HK-2 (cell line): ENCODE measurements at regions not wholly inside any gene's neighbourhood (a gene's known extent, or its start where the extent isn't known, plus 50 kb on each side); places are given as distances from the start of the nearest gene placed in this dataset.

Experiments used
- DNase-seq: peaks from one replicate; pipeline ENCODE4 v3.0.0-alpha.2; 2018; ENCODE audit not compliant: unreplicated experiment

- no peak for DNase-seq
Observed at GRCh38 chr13:83601539-83601938, 280.7 kb downstream of the SLITRK1 start.

- DNase-seq, result no peak
Observed at GRCh38 chr13:83592095-83592494, 290.2 kb downstream of the SLITRK1 start.

GRCh38 chr13:83589814-83590213 is 292.5 kb downstream of the SLITRK1 start:
- DNase-seq, result no peak

- no peak for DNase-seq
Observed at GRCh38 chr13:83577183-83577582, 305.1 kb downstream of the SLITRK1 start.

- no peak for DNase-seq
Observed at GRCh38 chr13:83568019-83568418, 314.3 kb downstream of the SLITRK1 start.

GRCh38 chr13:83563499-83563898 is 318.8 kb downstream of the SLITRK1 start:
- no peak for DNase-seq

- DNase-seq, result no peak
Observed at GRCh38 chr13:83557845-83558244, 324.4 kb downstream of the SLITRK1 start.

GRCh38 chr13:83549671-83550070 is 332.6 kb downstream of the SLITRK1 start:
- DNase-seq, result no peak

- no peak for DNase-seq
Observed at GRCh38 chr13:83547043-83547442, 335.2 kb downstream of the SLITRK1 start.

GRCh38 chr13:83546476-83546875 is 335.8 kb downstream of the SLITRK1 start:
- no peak for DNase-seq

- no peak for DNase-seq
Observed at GRCh38 chr13:83538636-83539035, 343.6 kb downstream of the SLITRK1 start.

- DNase-seq, result no peak
Observed at GRCh38 chr13:83536941-83537340, 345.3 kb downstream of the SLITRK1 start.

GRCh38 chr13:83536153-83536552 is 346.1 kb downstream of the SLITRK1 start:
- no peak for DNase-seq

GRCh38 chr13:83532809-83533208 is 349.5 kb downstream of the SLITRK1 start:
- no peak for DNase-seq

GRCh38 chr13:83531022-83531421 is 351.3 kb downstream of the SLITRK1 start:
- DNase-seq, result no peak

GRCh38 chr13:83516781-83517180 is 365.5 kb downstream of the SLITRK1 start:
- DNase-seq, result no peak

GRCh38 chr13:83515268-83516015 is 366.8 kb downstream of the SLITRK1 start:
- DNase-seq, result no peak

GRCh38 chr13:83508771-83509301 is 373.4 kb downstream of the SLITRK1 start:
- DNase-seq, result no peak

- DNase-seq, result no peak
Observed at GRCh38 chr13:83503424-83503823, 378.9 kb downstream of the SLITRK1 start.

GRCh38 chr13:83499286-83499685 is 383.0 kb downstream of the SLITRK1 start:
- no peak for DNase-seq

GRCh38 chr13:83498481-83499190 is 383.6 kb downstream of the SLITRK1 start:
- no peak for DNase-seq

- DNase-seq, result no peak
Observed at GRCh38 chr13:83498045-83498444, 384.2 kb downstream of the SLITRK1 start.

- no peak for DNase-seq
Observed at GRCh38 chr13:83496501-83496900, 385.8 kb downstream of the SLITRK1 start.
